Islet precursor cell (in vitro differentiated cells): ENCODE measurements at regions not wholly inside any gene's neighbourhood (a gene's known extent, or its start where the extent isn't known, plus 50 kb on each side); places are given as distances from the start of the nearest gene placed in this dataset.
"Not testable (repeated sequence)": the region's sequence is repeated elsewhere in the genome, so short reads cannot be mapped to it uniquely, and the experiment has no call there.

Experiments used
- DNase-seq: peaks from one replicate; pipeline ENCODE4 v3.0.0-alpha.2; 2018

DNA sequence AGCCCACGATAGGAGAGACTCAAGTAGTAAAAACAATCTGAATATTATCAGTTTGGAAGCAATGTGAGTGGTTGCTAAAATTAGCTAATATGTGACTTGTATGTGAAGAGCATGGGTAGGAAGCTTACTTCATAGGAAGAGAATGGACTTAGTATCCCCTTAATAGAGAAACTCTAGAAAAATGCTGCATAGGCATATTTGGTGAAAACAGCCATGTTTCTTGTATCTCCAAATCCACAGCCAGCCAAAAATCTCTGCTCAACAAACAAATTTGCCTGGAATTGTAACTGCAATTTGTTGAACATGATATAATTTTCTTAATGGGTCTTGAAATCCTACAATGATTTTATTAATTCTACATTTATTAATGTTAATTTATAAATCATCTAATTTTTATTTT, 1252.9 kb upstream of the TMEM132C start:
- no peak for DNase-seq

- no peak for DNase-seq
Observed at GRCh38 chr12:127024791-127025190, 1242.2 kb upstream of the TMEM132C start.

- no peak for DNase-seq
Observed at GRCh38 chr12:127025545-127025944, 1241.4 kb upstream of the TMEM132C start.

DNA sequence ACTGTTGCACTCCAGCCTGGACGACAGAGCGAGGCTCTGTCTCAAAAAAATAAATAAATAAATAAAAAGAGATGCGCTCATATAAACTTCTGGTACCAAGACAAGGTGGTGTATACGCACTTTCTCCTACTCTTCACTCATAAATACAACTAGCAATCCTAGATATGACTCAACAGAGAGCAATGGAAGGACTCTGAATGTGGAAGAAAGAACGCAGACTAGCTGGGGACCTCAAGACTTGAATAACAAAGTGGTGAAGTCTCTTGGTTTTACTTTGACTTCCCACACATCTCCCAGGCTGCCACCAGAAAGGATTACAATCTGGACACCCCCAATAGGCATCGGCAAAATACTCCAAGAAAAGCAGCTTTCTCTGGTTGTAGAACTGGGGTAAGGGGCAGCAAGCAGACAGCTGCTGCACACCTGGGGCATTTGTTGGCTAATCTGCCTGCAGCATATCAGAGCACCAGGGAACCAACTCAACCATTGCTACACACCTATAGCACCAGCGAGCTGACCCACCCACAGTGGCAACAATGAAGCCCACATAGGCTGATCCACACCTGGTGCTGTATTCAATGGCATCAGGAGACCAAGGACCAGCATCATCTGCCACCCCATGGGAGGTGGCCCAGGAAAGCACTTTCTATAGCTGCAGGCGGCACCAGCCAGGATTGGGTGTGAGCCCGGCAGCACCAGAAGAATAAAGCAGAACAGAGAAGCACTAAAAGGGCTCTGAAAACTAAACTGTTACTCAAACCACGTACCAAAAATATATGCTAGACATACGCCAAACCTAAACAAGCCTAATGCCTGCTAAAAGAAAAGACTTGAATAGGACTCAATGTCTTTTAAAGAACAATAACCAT, 1231.7 kb upstream of the TMEM132C start:
- DNase-seq, result no peak

GRCh38 chr12:127038152-127038551, 1228.8 kb upstream of the TMEM132C start:
- DNase-seq, result no peak

GRCh38 chr12:127038761-127039160, 1228.2 kb upstream of the TMEM132C start:
- DNase-seq, result no peak

DNA sequence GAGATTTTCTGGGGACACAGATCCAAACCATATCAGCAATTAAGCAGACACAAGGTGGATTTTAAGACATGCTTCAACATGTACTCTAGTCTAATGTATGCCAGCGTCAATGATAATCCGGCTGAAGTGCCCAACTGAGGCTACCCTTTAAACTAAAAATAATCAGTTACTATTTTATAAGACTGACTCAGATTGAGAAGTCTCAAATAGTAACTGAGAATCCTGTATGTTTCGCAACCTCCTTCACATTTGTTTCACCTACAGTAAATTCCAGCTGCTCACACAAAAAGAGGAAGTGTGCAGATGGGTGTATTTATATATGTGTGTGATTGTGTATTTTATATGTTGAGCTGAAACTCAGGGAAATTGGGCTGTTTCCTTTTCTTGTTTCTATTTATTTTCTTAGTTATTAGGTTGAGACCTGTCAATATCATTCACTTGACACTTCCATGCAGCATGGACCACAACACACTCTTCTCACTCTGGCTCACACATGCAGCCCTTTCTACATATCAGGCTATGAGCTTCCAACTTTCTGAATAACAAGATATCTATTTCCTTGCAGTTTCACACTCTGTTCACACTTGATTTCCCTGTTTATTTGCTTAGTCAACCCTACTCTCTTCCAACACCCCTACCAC, 1224.9 kb upstream of the TMEM132C start:
- DNase-seq, result no peak

DNA sequence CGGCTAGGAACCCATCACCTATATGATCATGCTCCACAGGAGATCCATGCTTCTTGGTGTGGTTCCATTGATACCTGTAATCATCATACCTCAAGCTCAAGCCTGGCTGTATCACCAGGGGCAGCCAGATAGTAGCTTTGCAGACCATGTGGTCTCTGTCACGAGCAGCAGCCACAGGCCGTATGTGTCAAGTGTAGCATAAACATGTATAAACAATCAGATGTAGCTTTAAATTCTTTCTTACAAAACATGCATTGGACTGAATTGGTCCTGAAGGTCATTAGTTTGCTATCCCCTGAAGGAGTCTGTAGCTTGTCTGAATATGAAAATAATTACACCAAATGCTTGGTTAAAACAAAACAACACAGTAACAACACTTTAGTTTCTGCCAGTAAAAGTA, 1223.2 kb upstream of the TMEM132C start:
- no peak for DNase-seq

GRCh38 chr12:127044836-127045235, 1222.1 kb upstream of the TMEM132C start:
- no peak for DNase-seq

DNA sequence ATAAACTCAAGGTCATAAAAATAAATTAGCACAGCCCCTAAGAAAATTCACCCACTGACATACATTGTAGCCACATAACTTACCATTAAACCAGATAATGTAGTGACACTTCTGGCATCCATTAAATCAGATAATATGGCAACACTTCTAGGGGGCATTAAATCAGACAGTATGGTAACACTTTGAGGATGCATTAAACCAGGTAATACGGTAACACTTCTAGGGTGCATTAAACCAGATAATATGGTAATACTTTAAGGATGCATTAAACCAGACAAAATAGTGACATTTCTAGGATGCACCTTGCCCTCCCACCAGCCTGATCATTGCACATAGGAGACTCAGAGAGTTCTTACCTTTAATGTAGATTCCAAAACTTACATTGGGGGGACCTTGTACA, 1220.5 kb upstream of the TMEM132C start:
- no peak for DNase-seq

- no peak for DNase-seq
Observed at GRCh38 chr12:127048057-127048456, 1218.9 kb upstream of the TMEM132C start.

DNA sequence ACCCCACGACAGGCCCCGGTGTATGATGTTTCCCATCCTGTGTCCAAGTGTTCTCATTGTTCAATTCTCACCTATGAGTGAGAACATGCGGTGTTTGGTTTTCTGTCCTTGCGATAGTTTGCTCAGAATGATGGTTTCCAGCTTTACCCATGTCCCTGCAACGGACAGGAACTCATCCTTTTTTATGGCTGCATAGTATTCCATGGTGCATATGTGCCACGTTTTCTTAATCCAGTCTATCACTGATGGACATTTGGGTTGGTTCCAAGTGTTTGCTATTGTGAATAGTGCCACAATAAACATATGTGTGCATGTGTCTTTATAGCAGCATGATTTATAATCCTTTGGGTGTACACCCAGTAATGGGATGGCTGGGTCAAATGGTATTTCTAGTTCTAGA, 1218.4 kb upstream of the TMEM132C start:
- not testable (repeated sequence) for DNase-seq

DNA sequence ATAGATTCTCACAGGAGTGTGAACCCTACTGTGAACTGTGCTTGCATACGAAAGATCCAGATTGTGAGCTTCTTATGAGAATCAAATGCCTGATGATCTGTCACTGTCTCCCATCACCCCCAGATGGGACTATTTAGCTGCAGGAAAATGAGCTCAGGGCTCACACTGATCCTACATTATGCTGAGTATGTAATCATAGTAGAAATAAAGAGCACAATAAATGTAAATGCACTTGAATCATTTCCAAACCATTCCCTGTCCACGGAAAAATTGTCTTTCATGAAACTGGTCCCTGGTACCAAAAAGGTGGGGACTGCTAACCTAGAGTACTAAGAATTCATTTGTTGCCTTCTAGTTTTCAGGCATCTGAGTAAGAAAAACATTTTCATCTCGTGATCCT, 1215.8 kb upstream of the TMEM132C start:
- DNase-seq, result no peak

GRCh38 chr12:127052511-127053232, 1214.3 kb upstream of the TMEM132C start:
- no peak for DNase-seq

DNA sequence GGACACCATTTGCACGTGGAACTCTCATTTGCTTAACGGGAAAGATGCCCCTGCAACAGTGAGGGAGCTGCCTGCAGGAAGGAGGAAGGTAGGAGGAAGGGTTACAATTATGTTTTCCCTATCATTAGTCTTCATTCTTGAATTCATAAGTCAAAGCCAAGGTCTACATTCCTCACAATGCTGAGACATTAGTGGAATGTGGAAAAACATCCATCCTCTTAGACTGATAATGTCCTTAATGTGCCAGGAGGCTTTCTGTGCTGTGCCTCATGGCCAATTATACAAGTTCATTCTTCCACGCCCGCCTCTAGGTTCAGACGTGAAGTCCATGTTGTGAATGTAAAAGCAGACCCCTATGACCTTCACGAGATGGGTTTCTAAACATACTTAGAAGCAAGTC, 1212.4 kb upstream of the TMEM132C start:
- DNase-seq, result no peak

DNA sequence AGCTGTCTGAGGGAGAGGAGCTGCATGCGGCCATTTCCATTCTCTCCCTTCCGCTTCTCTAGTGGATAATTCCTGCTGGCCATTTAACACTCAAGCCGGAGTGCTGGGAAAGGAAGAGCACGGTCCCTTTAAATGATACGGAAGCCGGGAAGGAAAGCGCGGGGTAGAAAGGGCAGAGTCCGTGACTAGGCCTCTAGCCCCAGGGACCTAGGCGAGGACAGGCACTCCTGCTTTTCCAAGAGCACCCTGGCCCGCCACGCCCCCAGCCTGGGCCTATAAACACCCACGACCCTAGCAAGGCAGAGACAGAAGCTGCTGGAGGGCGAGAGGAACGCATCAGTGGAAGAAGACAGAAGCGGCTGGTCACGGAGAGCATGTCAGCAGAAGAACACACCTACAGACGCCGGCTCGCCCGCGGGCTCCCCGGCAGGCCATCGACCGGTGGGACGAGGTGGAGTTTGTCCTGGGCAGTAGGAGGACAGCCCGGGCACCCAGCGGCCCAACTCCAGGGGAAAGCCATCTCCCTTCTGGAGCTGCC, 1206.6 kb upstream of the TMEM132C start:
- no peak for DNase-seq

DNA sequence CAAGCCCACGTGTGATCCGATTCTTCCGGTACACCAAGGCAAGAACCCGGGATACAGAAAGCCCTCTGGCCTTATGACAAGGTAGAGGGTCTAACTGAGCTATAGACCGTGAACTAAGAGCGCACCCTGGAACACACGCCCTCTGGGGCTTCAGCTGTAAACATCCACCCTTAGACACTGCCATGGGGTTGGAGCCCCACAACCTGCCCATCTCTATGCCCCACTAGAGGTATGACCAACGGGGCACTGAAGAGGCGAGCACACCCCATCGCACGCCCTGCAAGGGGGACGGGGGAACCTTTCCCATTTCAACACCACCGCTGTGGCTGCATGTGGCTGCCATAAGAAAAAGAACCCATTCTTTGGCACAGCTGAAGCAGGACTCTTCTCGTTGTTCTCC, 1206.0 kb upstream of the TMEM132C start:
- DNase-seq, result no peak

DNA sequence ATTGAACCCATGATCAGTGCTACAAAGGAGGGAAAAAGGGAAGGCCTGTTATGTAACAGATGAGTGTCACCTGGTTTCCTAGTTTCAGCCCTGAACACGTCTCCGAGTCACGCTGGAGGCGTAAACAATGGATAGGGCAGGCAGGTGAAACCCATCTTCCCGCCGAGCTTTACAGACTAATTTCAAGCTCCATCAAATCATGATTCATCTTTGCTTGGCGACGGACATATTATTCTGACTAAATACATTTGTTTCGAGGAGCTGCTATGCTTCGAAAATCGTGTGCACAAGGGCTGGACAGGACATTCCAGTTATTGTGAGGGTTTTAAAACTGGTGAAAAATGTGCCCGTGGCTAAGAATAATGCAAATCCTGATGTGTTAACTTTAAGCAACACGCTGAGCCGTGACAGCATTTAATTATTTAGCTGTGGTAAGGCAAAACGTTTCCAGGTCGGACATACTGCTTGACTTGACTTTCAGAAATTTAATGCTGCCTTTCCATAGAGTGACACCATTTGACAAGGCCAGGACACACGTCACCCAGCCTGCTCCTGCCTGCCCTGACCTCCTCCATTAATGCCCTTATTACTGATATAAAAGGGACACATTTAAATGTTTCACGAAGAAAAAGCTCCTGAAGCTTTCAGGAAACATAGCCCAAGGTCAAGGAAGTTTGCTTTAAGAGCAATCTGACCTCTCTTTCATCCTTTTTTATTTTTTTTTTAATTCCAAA, 1203.5 kb upstream of the TMEM132C start:
- no peak for DNase-seq

- DNase-seq, result no peak
Observed at GRCh38 chr12:127064207-127064606, 1202.8 kb upstream of the TMEM132C start.

GRCh38 chr12:127065595-127065994, 1201.4 kb upstream of the TMEM132C start:
- DNase-seq, result no peak

DNA sequence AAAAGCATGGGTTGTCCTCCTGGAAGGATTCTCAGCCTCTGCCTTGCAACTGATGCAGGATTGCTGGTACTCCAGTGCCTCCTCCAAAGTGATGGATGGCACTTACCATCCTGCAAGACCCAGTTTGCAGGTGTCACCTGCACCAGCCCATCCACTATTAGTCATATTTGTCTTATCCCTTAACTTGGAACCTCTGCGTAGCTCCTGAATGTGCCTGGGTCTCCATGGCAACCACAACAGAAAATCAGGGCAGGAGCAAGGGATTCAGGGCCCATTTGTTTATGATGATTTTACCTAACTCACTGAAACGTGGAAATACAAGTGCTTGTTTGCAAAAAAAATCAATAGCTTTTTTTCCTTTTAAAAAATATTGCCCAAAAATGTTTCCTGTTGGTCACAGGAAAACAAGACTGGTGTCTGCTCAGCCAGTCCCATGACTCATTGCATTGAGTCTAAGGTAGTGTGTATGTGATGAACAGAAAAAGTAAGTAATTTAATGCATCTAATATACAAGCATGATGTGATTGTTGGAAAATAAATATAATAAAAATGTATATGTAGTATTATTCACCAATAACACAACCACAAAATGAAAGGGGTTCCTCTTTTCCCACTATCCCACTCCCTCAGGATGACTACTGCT, 1196.3 kb upstream of the TMEM132C start:
- DNase-seq, result no peak

DNA sequence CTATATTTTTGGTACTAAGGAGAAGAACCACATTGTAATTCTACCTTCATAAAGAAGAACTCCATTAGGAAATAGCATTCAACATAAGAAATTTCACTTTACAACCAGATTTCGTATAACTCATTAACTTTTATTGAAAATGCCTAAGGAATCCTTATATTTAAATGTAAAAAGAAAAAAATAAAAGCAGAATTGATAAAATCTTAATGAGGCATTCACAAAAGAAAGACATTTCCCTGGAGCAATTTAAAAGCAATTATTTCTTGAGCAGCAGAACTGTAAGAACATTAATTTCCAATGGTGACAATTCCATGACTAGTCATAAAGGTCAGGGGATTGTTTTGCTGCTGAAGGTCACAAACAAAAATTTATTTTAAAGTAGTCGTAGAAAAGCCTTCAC, 1192.8 kb upstream of the TMEM132C start:
- no peak for DNase-seq
